ENCODE measurements at regions not wholly inside any gene's neighbourhood (a gene's known extent, or its start where the extent isn't known, plus 50 kb on each side); places are given as distances from the start of the nearest gene placed in this dataset.

GRCh38 chr6:6884916-6885315, 222.8 kb upstream of the RREB1 start:
- no peaks in the 10 kb centered on the region for H3K36me3 ChIP-seq (ENCODE audit: control insufficient read depth, insufficient read depth, low read length)
- no peak for DNase-seq (ENCODE audit: extremely low read depth, insufficient read length)
- no peak overlapping the region for H3K4me3 ChIP-seq (replicated peaks; ENCODE audit: low read depth, low read length)
- H3K27me3 ChIP-seq (replicated peaks; ENCODE audit: control insufficient read depth, insufficient read depth, low read length) = no peaks in the 10 kb centered on the region
- TF ChIP-seq CTCF (IDR thresholded peaks at IDR 0.05; ENCODE audit: insufficient read depth, low read length, poor library complexity, severe bottlenecking) = no peak

DNA sequence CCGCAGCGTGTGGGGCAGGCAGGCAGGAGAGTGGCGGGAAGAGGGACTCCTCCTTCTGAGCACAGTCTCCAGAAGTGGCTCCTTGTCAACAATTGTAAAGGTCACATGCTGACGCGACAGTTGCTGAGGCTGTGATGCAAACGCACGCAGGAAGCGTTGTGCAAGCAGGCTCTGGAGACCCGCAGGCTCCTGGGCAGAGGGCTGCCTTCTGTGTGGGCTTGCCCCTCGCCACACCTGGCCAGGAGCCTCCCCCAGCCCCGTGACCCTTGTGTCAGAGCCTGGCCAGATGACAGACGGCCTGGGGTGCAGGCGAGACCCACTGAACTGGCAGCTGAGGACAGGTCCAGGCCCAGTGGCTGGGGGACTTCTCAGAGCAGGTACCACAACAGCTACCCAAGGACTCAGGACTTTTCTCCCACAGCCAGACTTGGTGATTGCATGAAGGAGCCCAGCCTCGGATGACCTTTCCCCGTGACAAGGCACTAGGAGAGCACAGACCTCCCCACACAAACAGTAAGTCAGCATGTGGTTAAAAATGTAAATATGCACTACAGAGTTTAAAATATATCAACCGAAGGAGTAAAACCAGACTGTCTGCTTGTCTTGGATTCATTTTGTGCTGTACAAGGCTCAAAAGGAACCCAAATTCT, 222.1 kb upstream of the RREB1 start:
- no peak overlapping the region for H3K4me3 ChIP-seq (replicated peaks; ENCODE audit: low read depth, low read length)
- DNase-seq (ENCODE audit: extremely low read depth, insufficient read length) = no peak
- no peak for TF ChIP-seq CTCF (IDR thresholded peaks at IDR 0.05; ENCODE audit: insufficient read depth, low read length, poor library complexity, severe bottlenecking)

DNA sequence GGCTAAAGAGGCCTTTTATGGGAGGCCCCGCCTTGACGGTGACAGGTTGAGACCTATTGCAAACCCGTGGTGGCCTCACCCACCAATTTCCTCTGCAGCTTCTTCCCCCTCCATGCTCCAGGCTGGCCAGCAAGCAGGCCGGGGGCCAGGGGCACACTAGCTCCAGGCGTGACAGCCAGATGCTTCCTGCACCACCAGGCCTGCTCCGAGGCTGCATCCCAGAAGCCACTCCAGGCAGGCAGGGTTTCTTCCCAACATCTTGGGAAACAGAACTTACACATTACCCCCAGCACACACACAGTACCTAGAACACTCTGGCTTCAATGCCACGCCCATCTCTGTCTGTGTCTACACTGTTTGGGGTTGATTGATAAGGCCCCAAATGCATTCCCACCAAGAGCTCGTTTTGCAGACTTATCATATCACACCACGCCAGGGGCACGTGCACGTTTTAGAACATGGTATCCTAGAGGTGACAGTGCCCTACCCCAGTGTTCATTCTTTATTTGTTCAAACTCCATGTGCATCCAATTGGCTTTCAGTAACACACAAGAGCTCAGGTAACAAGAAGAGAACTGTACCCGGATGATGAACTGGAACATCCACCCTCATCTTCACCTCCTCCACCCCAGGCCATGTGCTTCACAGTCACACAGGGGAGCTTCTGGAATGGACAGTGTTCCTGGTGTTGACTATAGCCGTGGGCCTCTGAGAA, 221.4 kb upstream of the RREB1 start:
- no peaks in the 10 kb centered on the region for H3K27me3 ChIP-seq (replicated peaks; ENCODE audit: control insufficient read depth, insufficient read depth, low read length)
- no peak for DNase-seq (ENCODE audit: extremely low read depth, insufficient read length)
- H3K36me3 ChIP-seq (ENCODE audit: control insufficient read depth, insufficient read depth, low read length) = no peaks in the 10 kb centered on the region
- H3K4me3 ChIP-seq (replicated peaks; ENCODE audit: low read depth, low read length) = no peak overlapping the region
- TF ChIP-seq CTCF (IDR thresholded peaks at IDR 0.05; ENCODE audit: insufficient read depth, low read length, poor library complexity, severe bottlenecking) = no peak

More for the DNA sequence above, 222.1 kb upstream of the RREB1 start:
- H3K36me3 ChIP-seq (ENCODE audit: control insufficient read depth, insufficient read depth, low read length) = no peaks in the 10 kb centered on the region
- no peaks in the 10 kb centered on the region for H3K27me3 ChIP-seq (replicated peaks; ENCODE audit: control insufficient read depth, insufficient read depth, low read length)

DNA sequence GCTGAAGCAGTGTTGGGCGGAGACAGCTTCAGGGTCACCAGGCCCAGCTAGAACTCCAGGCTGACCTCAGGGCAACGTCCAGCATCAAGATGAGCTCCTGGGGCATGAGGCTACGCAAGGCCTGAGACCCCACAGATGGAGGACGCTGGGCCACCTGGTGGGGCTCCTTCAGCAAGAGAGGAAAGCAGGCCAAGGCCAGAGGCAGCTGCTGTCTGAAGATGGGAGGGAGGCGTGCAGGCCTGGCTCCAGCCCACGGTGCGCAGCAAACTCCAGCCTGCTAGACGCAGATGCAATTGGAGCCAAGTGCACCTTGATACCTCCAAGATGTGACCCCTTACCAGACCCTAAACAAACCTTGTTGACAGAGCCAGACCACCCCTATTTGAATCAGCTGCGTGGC, 220.9 kb upstream of the RREB1 start:
- Histone ChIP-seq H3K36me3 (ENCODE audit: control insufficient read depth, insufficient read depth, low read length) (no peaks in the 10 kb centered on the region), H3K27me3 (replicated peaks; ENCODE audit: control insufficient read depth, insufficient read depth, low read length) (no peaks in the 10 kb centered on the region), H3K4me3 (replicated peaks; ENCODE audit: low read depth, low read length) (no peak overlapping the region)
- no peak for TF ChIP-seq CTCF (IDR thresholded peaks at IDR 0.05; ENCODE audit: insufficient read depth, low read length, poor library complexity, severe bottlenecking)
- no peak for DNase-seq (ENCODE audit: extremely low read depth, insufficient read length)

GRCh38 chr6:6889601-6890000, 218.2 kb upstream of the RREB1 start:
- Histone ChIP-seq H3K4me3 (replicated peaks; ENCODE audit: low read depth, low read length) (no peak overlapping the region), H3K27me3 (replicated peaks; ENCODE audit: control insufficient read depth, insufficient read depth, low read length) (no peaks in the 10 kb centered on the region; the same call in 1 of the 2 replicates), H3K36me3 (ENCODE audit: control insufficient read depth, insufficient read depth, low read length) (no peaks in the 10 kb centered on the region)
- DNase-seq (ENCODE audit: extremely low read depth, insufficient read length) = no peak
- TF ChIP-seq CTCF (IDR thresholded peaks at IDR 0.05; ENCODE audit: insufficient read depth, low read length, poor library complexity, severe bottlenecking) = no peak
